Epithelial cell of proximal tubule (primary cell): ENCODE measurements at regions not wholly inside any gene's neighbourhood (a gene's known extent, or its start where the extent isn't known, plus 50 kb on each side); places are given as distances from the start of the nearest gene placed in this dataset.
A peak's percentile ranks its signal among the peaks of the same experiment; 100 is the strongest.
"Not testable (repeated sequence)": the region's sequence is repeated elsewhere in the genome, so short reads cannot be mapped to it uniquely, and the experiment has no call there.

Source experiments
- DNase-seq: peaks from one replicate; pipeline ENCODE4 v3.0.0-alpha.2; 2011; ENCODE audit warnings: low read depth
- H3K4me3 ChIP-seq: 2 replicates; pipeline ENCODE4 v1.5.1; 2011; ENCODE audit warnings: low read depth, mild to moderate bottlenecking, low read length
- TF ChIP-seq, protein P1 (sequence below): conservative IDR thresholded peaks from 2 replicates; pipeline ENCODE4 v1.5.1; 2012; ENCODE audit warnings: low read depth, mild to moderate bottlenecking, low read length

DNA sequence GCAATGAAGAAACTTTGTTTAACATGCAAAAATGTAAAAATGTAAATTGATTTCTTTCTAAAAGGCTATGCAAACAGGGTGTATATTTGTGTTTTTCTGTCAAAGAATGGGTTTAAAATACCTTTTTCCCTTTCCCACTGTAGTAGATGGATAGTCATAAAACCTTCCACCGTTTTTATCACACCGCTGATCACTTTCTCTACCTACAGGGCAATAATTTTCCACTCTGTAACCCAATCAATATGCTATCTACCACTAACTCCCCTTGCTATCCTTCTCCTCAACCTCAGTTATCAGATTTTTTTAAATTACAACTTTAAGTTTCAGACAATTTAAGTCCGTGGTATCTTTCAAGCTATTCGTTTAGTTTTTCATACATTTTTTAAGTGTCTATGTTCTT, 91.4 kb upstream of the ARID1B start:
- no peak for DNase-seq
- H3K4me3 ChIP-seq = peak overlapping the region; percentile 65
- TF ChIP-seq, protein P1, sequence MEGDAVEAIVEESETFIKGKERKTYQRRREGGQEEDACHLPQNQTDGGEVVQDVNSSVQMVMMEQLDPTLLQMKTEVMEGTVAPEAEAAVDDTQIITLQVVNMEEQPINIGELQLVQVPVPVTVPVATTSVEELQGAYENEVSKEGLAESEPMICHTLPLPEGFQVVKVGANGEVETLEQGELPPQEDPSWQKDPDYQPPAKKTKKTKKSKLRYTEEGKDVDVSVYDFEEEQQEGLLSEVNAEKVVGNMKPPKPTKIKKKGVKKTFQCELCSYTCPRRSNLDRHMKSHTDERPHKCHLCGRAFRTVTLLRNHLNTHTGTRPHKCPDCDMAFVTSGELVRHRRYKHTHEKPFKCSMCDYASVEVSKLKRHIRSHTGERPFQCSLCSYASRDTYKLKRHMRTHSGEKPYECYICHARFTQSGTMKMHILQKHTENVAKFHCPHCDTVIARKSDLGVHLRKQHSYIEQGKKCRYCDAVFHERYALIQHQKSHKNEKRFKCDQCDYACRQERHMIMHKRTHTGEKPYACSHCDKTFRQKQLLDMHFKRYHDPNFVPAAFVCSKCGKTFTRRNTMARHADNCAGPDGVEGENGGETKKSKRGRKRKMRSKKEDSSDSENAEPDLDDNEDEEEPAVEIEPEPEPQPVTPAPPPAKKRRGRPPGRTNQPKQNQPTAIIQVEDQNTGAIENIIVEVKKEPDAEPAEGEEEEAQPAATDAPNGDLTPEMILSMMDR = no peak

- TF ChIP-seq, protein P1 = no peak
- DNase-seq = no peak
- H3K4me3 ChIP-seq = no peak overlapping the region
Measured at GRCh38 chr6:156683821-156684220, 93.4 kb upstream of the ARID1B start.

- TF ChIP-seq, protein P1 = no peak
Measured at GRCh38 chr6:156676721-156677120, 100.5 kb upstream of the ARID1B start.

GRCh38 chr6:156674197-156674596, 103.0 kb upstream of the ARID1B start:
- TF ChIP-seq, protein P1 = no peak
- no peak overlapping the region for H3K4me3 ChIP-seq
- DNase-seq = no peak

More at GRCh38 chr6:156676721-156677120, 100.5 kb upstream of the ARID1B start:
- H3K4me3 ChIP-seq = no peak overlapping the region
- no peak for DNase-seq

DNA sequence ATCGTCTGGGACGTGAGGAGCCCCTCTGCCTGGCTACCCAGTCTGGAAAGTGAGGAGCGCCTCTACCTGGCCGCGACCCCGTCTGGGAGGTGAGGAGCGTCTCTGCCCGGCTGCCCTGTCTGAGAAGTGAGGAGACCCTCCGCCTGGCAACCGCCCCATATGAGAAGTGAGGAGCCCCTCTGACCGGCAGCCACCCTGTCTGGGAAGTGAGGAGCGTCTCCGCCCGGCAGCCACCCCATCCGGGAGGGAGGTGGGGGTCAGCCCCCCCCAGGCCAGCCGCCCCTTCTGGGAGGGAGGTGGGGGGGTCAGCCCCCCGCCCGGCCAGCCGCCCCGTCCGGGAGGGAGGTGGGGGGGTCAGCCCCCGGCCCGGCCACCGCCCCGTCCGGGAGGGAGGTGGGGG, 107.1 kb upstream of the ARID1B start:
- not testable (repeated sequence) for H3K4me3 ChIP-seq, DNase-seq

- DNase-seq = peak; percentile 7
- no peak overlapping the region for H3K4me3 ChIP-seq
- TF ChIP-seq, protein P1 = peak; percentile 74
Measured at GRCh38 chr6:156662025-156662445, 115.1 kb upstream of the ARID1B start.

GRCh38 chr6:156660389-156660788, 116.8 kb upstream of the ARID1B start:
- H3K4me3 ChIP-seq = no peak overlapping the region
- no peak for DNase-seq
- TF ChIP-seq, protein P1 = no peak

DNA sequence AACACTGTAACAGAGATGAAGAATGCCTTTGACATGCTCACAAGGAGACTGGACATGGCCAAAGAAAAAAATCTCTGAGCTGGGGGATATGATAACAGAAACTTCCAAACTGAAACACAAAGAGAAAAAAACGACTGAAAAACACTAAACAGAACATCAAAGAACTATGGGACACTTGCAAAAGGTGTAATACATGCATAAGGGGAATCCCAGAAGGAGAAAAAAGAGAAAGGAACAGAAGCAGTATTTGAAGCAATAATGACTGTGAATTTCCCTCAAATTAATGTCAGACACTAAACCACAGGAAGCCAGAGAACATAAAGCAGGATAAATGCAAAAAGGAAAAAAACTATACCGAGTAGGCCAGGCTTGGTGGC, 117.4 kb upstream of the ARID1B start:
- DNase-seq = no peak
- TF ChIP-seq, protein P1 = no peak
- no peak overlapping the region for H3K4me3 ChIP-seq
